Activated T-cell treated with anti-CD3 and anti-CD28 coated beads, Interleukin-2, amount 50 U/mL, for 48 hours (primary cell): ENCODE measurements at regions not wholly inside any gene's neighbourhood (a gene's known extent, or its start where the extent isn't known, plus 50 kb on each side); places are given as distances from the start of the nearest gene placed in this dataset.
"Not testable (repeated sequence)": the region's sequence is repeated elsewhere in the genome, so short reads cannot be mapped to it uniquely, and the experiment has no call there.

ENCODE experiments used
- DNase-seq, 2 experiments: peaks; one replicate each; pipeline ENCODE4 v3.0.0-alpha.2; 2020

DNA sequence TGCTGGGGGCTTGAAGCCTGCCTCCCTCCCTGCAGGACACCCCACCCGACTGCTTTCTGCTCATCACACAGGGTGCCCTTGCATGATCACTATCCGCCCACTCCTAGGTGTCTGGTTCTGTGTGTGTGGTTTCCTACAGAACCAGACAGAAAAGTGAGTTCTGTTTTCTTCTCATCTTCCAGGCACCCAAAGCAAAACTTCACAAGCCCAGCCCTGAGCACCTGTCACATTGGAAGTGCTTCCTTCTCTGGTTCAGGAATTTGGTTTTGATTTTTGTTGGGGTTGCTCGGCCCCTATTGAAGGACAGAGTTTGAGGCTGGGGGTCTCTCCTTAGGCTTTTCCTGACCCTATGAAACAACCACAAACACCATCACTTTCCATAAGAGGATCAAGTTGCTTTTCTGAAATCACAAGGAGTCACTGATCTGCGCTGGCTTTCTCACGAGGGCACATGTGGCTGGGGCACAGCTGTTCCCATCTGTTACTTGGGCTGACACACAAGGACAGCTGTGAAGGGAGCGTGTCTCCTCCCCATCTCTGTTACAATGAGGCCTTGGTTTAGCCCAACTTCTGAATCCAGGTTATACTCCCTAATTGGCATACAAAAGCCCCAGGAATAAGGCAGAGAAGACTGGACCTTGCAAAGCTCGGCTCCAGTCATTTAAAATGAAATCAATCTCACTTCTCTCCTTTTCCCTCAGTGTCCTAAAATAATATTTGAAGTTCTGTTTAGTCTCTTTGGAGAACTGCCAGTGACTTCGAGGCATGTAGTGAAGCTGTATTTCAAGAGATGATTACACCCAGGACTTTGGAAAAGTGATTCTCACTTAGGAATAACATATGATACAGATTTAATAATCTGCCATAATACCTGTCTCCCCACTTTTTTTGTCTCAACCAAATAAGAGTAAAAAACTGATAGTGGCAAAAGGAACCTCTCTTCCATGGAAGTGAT, 213.1 kb upstream of the GAS1 start:
- no peak for DNase-seq

DNA sequence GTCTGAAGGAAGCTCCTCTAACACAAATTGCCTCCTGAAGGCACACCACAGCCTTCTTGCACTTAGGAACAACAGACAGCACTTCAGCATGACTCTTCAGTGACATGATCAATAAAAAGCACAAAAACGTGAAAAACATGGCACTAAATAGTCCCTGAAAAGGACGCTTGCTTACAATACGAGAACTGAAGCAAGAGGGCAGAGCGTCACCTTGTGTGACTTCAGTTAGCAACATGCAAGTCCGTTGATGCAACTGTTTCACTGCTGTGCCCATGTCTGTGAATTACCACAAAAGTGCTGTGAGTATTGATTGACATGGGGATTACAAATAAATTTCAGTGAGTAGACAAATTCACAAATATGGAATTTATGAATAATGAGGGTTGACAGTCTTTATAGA, 219.9 kb upstream of the GAS1 start:
- DNase-seq: no peak

DNA sequence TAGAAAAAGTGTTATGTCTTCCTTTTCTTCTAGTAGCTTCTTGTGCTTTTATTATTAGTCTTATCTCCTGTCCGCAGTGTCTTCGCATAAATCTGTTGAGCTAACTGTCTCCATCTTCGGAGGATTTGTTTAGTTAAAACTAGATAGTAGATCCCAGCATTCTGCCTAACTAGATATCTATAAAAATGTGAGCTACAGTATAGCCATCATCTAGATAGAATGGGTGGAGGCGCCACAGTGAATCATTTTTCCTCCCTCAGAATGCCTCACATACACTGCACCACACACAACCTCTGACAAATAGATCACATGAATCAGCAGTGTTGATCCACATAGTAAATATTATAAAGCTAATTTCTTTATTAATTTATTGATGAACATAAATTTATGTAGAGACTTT, 220.3 kb upstream of the GAS1 start:
- DNase-seq: no peak

DNA sequence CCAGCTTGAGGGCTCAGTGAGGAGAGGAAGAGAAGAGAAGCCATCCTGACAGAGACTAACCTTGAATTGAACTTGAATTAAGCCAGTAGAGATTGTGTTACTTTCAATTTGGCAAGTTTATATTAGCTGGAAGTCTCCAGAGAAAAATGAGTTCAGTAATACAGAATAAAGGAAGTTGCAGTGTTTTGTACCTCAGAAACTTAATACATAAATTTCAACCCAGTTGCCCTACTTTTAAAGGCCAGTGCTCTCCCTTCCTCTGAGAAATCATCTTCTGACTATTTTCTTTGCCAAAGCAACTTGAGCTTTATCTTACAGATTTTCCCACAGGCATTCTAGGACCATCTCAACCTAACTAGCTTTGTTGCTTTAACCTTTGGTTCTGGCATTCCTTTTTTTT, 231.0 kb upstream of the GAS1 start:
- DNase-seq: no peak

DNA sequence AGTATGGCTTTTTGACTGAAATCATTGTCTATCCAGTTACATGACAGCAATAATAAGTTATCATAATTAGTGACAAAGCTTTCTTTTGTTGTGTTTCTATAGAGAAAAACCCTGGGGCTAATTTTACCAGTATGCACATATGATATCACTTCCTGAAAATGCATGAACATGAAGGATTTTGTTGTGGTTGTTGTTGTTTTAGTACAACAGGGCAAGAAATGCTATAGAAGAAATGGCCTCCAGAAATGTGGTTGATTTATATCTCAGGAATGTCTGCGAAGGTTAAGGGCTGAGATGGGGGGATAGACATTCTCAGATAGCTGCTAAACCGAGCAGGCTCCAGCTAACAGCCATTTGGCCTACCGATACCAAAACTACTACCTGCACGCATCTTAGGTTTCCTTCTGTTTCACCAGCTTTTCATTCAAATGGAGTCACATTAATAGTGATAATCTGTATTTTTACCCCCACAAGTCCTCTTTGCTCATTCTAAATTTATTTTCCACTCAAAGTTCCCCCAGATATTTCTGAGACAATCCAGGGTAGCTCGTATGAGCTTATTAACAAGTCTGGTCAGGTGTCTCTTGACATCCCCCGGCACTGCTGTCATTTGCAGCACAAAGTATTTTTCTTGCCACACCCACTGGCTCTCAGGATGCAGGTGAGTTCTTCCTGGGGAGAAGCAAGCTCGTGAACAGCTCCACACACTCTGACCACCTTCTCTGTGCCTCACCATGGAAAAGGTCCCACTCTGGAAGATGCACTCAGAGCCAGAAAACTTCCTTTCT, 232.4 kb upstream of the GAS1 start:
- DNase-seq: no peak

DNA sequence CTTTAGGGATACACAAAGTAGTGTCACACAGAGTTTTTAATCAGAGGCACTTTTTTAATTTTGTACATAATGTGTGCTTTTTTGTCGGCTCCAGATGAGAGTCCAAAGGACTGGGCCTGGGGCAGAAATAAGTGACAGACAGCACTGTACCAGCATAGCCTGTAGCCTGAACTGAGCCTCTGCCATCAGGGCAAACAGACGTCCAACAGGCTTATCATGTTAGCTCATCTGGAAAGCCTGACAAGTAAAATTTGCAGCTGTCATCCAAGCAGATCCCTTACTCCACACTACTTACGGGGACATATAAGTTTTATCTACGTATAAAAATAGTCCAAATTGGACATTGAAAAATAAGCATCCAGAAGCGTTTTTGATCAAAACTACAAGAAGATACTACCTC, 233.1 kb upstream of the GAS1 start:
- no peak for DNase-seq

DNA sequence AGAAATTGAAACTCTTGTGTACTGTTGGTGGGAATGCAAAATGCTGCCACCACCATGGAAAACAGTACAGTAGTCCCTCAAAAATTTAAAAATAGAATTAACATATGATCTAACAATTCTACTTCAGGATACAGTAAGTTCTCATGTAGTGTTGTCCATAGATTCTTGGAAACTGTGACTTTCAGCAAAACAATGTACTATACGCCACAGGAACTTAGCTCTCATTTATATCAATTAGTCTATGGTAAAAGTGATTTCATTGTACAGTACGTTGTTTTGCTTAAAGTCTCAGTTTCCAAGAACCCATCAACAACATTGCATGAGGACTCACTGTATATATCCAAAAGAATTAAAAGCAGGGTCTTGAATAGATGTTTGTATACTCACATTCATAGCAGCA, 233.5 kb upstream of the GAS1 start:
- DNase-seq: no peak

DNA sequence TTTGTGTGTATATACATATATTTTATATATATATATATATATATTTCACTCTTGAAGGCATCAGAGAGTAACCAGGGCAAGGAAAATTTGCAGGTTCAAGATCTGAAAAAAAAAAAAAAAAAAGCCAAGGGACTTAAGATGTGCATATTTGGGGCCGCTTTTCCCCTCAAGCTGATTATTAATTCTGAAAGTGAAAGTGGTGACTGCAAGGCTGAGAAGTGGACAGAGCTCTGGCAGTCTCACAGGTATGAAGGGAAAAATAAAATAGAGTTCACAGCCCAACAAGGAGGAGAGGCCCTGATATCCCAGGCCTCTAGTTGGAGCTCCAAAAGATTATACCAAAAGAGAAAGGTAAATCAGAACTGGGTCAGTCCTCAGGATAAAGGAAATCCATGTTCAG, 234.4 kb upstream of the GAS1 start:
- no peak for DNase-seq

DNA sequence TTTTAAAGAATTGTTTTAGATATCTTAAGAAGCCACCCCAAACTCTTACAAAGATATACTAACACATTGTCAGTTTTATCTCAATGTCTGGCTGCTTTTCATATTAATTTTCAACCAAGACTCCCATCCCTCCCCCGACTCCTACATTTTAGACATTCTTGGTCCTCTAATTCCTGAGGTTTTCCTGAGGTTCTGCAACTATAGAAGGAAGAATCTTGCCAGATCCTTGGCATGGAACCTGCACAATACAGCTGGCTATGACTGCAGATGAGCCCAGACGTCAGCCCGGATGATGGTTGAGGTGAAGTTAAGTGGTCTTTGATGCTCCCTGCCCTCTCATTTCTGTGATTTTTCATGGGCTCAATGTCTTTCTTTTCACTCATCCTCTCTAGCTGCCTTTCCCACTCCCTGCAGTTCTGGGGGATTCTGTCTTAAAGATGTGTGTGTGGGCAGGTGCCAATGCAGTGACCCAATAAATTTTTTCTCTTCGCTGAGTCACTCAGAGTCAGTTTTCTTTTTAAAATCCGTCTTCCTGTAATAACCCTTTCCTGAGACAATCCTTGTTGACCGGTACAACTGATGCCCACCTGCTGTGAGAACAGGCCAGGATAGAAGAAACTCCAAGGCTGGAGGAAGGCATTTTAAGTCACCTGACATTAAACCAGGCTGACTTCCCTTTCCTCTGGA, 237.8 kb upstream of the GAS1 start:
- no peak for DNase-seq

DNA sequence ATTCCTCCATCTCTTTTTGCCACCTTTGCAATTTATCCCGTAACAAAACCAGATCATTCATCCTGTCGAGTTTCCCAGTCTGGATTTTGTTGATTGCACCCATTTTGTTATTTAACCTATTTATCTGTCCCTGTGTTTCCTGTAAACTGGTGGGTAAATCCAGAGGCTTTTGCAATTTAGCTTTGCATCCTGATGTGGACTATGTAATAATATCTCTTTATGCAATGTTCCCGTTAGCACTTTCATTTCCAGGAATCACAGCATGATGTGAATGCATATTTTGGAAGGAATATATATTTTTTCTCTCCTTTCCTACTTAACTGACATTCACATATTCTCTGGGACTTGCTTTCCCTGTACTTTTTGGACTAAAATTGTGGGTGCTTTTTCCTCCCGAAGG, 240.3 kb upstream of the GAS1 start:
- DNase-seq: no peak

DNA sequence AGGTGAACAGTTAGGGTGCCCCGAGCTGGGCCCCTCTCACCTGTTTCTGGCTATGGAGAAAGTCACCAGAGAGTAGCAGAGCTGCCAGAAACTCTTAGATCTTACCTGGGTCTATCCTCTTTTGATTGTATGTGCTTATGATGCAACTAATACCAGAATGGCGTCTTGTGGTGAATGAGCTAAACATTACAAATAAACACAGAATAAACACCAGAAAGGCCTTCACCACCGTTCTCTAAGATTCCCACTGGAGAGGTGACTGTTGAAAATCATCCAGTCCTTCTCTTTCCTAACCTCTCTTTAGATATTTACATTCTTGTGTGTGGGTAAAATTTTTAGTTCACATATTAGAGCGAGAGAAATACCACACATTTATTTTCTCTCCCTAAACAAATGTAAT, 241.7 kb upstream of the GAS1 start:
- no peak for DNase-seq

DNA sequence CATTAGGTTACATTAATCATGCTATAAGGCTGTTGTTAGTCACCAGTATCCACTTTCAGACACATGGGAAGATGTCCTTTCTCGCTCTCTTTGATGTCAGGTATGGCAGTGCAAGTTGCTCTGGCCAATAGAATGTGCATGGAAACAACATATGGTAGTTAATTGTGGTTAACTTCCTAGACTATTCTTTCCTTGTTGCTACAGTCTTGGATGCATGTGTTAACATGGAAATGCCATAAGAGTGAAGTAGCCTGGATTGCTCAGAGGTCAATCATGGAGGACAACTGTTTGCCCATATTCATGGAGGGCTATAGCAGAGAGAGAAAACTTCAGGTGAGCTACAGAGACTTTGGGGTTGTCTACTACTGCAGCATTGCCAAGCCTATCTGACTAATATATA, 245.8 kb upstream of the GAS1 start:
- no peak for DNase-seq

DNA sequence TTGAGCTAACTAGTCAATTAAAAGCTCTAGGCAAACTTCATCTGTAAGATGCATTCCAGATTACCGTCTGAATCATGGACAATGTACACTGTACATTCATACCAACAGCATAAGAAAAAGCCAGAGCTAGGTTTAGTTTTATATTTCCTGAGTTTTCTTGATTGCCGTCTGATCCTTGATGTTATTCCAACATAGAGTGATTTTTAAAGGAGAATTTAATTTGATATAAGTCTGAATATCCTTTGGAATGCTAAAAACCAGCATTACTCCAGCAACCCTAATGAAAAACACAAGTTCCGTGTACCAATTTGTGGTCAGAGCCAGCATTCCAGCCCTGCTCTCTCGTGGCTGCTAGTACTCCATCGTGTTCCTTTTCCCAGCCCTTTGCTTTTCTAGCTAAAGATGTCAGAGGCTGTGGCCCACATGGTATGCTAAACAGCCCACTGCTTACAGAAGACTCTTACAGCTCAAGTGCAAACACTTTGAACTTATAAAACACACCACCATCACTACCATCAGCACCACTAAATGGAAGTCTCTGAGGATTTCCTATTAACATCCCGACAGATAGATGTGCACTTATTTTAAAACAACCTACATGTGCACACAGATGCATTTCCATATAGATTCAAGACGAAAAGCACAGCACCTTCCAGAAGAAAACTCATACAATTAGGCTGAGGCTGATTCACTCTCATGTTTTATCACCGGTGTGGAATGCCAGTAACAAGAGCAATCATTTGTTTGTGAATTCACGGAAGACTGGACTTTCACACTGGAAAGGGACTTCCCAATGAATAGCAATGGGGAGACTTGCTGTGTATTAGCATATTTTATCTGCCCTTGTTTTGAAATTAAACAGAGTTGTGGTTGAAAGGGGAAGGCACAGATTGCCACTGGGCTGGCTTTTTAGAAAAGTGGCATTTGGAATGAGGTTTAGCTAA, 246.9 kb upstream of the GAS1 start:
- no peak for DNase-seq

DNA sequence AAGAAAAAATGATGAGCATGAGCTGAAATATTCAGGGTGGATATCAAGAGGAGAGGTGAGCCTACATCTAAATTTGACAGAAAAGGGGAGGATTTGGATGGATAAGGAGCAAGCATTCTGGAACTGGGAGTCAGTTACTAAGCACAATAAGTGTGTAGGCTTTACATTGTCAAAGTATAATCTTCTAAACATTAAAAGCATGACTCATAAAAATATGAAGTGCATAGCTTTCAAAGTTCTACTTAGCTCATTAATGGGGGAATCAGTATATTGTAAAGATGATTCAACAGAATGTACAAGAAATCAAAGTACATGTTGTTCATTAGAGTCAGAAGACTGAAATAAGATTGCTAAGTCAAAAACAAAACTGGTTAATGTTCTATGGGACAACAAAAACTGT, 248.0 kb upstream of the GAS1 start:
- DNase-seq: no peak

DNA sequence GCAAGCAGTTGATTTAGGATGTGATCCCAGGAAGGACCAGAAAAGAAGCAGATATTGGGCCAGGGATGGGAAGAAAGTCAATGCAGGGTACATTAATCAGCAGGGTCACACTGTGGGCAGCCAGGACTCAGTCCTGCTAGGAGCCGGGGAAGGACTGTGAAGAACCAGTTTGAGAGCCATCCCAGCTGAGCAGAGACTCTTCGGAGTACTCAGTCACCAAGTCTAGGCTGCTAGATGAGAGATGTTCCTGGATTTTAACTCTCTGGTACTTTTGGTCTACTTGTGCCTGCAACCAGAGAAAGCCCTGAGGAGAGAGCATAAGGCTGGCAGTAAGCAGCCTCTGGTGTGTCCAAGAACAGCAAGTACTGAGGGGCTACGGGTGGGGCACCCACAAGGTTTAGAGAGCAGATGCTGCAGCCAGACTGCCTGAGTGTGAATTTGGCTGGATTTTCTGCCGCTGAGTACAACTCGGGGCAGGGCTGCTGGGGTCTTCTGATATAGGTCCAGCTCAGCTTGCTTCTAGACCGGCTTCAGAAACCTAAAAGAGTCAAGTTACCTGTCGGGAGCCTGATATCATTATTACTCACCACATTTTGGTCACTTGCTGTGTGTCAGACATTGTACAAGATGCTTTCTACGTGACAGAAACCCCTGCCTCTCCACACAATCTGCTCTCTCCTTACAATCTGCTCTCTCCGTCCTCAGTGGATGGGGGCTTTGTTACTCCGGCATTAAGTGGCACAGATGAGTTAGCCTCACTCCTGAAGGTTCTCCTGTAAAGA, 250.2 kb upstream of the GAS1 start:
- no peak for DNase-seq

DNA sequence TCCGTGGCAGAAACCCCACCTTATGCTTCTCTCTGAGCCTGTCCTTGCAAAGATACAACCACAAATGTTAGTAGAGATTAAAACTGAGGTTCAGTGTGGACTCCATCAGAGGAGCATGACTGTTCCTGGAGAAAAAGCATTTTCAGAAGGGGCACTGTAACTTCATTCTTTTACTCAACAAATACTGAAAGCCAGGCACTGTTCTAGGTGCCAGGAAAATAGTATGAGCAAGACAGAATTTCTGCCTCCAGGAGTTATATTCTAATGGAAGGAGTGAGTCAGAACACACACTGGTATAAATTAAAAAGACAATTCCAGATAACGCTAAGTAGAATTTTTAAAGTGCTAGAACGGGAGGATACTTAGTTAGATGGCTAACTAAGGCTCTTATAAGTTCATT, 251.4 kb upstream of the GAS1 start:
- no peak for DNase-seq

DNA sequence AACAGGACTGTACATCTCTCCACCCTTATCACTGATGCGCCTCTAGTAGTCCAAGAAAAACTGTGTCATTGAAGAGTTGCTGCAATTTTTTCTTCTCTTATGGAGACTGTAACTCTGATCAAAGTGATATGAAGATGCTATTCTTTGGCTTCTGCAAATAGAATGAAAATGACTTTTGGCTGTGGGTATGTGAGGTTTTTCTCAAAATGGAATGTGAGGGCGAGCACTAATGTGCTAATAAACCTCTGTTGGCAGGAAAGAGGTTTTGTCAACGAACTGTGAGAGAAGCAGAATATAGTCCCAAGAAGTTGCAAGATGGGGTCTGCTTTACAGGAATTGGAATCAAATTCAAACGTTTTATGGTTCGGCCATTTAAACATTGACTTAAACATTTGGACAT, 252.0 kb upstream of the GAS1 start:
- no peak for DNase-seq

DNA sequence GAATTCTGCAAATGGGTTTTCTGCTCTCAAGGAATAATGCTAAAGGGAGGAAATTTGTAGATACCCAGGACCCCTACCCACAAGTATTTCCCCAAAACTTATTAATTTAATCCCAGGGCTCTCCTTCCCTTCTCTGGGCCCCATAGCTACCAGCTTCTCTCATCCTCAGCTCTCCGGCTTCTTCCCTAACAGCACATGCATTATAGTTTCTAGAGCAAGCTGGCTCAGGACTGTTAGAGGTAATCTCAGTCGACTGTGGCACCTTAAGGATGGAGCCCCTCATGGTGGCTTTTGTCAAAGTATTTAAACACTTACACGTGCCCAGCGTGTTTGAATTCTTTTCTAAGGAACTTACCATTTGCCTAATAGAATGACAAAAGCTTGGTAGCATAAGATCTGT, 252.5 kb upstream of the GAS1 start:
- no peak for DNase-seq

DNA sequence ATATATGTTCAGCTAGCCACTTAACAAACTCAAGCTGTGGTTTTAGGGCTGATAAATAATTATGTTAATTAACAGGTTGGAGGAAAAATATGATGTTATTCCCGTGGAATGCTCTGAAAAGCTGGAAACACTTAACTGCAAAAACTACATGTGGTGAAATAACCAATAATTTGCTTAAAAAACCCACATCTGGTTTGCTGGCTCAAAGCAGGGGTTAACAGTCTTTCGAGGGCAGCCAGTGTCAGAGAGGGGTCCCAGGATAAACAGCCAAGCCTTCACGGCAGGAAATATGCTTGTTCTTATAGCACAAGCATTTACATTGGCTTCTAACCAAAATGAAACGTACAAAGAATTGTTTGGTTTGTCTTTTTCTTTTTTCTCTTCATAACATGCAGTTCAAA, 254.0 kb upstream of the GAS1 start:
- no peak for DNase-seq

DNA sequence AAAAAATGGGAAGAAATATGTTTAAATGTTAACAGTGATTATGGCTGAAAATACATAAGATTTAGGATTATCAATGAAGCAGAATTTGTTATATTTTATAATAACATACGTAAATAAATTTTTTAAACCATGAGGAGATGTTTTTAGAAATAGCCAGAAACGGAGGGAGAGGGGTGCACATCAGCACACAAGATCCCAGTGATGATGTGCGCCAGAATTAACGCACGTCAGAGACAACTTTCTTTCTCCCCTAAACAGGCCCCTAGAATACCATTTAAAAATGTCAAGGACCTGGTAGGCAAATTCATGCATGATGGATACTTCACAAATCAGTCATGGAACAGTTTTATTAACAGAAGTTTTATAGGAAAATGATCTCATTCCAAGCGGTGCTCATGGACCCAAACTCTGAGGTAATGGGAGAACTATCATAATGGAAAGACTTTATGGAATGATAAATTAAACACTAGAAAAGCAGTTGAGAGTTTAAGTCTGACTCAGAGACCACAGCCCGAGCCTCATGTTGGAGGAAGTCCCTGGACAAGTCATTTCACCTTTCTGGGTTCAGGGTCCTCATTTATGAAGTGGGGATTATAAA, 258.9 kb upstream of the GAS1 start:
- DNase-seq: no peak

DNA sequence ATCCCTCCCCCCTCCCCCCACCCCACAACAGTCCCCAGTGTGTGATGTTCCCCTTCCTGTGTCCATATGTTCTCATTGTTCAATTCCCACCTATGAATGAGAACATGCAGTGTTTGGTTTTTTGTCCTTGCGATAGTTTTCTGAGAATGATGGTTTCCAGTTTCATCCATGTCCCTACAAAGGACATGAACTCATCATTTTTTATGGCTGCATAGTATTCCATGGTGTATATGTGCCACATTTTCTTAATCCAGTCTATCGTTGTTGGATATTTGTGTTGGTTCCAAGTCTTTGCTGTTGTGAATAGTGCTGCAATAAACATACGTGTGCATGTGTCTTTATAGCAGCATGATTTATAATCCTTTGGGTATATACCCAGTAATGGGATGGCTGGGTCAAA, 263.4 kb upstream of the GAS1 start:
- not testable (repeated sequence) for DNase-seq
